ENCODE measurements at regions not wholly inside any gene's neighbourhood (a gene's known extent, or its start where the extent isn't known, plus 50 kb on each side); places are given as distances from the start of the nearest gene placed in this dataset.

GRCh38 chr3:70775257-70775656, 462.8 kb upstream of the MDFIC2 start:
- TF ChIP-seq CTCF (conservative IDR thresholded peaks at IDR 0.05; ENCODE audit: low read depth, low read length) (no peak), EZH2 (IDR thresholded peaks at IDR 0.05; ENCODE audit: low read length, unreplicated experiment) (no peak), EZH2phosphoT487 (IDR thresholded peaks at IDR 0.05; ENCODE audit: borderline replicate concordance, low read length) (no peak)

All from PC-3 (cell line).